ENCODE measurements at regions not wholly inside any gene's neighbourhood (a gene's known extent, or its start where the extent isn't known, plus 50 kb on each side); places are given as distances from the start of the nearest gene placed in this dataset.

- Histone ChIP-seq H3K4me1 (ENCODE audit: control insufficient read depth in 3 of 3, insufficient read depth in 2 of 3, low read depth in 1 of 3, low read length in 2 of 3) (no peaks in the 10 kb centered on the region), H3K27ac (ENCODE audit: low read depth in 1 of 3, low read length in 2 of 3) (no peak overlapping the region), H3K36me3 (ENCODE audit: control insufficient read depth in 3 of 3, insufficient read depth in 2 of 3, low read depth in 1 of 3, low read length in 3 of 3) (no peaks in the 10 kb centered on the region), H3K9me3 (ENCODE audit: control insufficient read depth in 2 of 2, insufficient read depth in 1 of 2, low read depth in 1 of 2, low read length in 1 of 2) (peaks cover 0 to 6% of the 10 kb centered on the region in 2 donors), H3K27me3 (ENCODE audit: control insufficient read depth in 3 of 3, insufficient read depth in 3 of 3, low read length in 3 of 3) (no peaks in the 10 kb centered on the region), H3K4me3 (ENCODE audit: low read depth in 1 of 3, low read length in 3 of 3) (no peak overlapping the region)
- 81 to 93% (median 83%) methylated on average over 1 of the region's 1 CpG for WGBS, 3 donors
- DNase-seq (no peak), FAIRE-seq (no peak)
These were observed 680.8 kb downstream of the LIG4 start for GRCh38 chr13:107534548-107534947.

GRCh38 chr13:107531816-107532215, 683.5 kb downstream of the LIG4 start:
- Histone ChIP-seq H3K4me1 (ENCODE audit: control insufficient read depth in 3 of 3, insufficient read depth in 2 of 3, low read depth in 1 of 3, low read length in 2 of 3) (no peaks in the 10 kb centered on the region), H3K27ac (ENCODE audit: low read depth in 1 of 3, low read length in 2 of 3) (no peak overlapping the region), H3K36me3 (ENCODE audit: control insufficient read depth in 3 of 3, insufficient read depth in 2 of 3, low read depth in 1 of 3, low read length in 3 of 3) (no peaks in the 10 kb centered on the region), H3K4me3 (ENCODE audit: low read depth in 1 of 3, low read length in 3 of 3) (no peak overlapping the region), H3K27me3 (ENCODE audit: control insufficient read depth in 3 of 3, insufficient read depth in 3 of 3, low read length in 3 of 3) (no peaks in the 10 kb centered on the region), H3K9me3 (ENCODE audit: control insufficient read depth in 2 of 2, insufficient read depth in 1 of 2, low read depth in 1 of 2, low read length in 1 of 2) (no peaks in the 10 kb centered on the region)
- FAIRE-seq (no peak), DNase-seq (no peak)
- WGBS, 3 donors, result 74 to 86% (median 79%) methylated on average over 2 of the region's 2 CpGs

- Histone ChIP-seq H3K9me3 (ENCODE audit: control insufficient read depth in 2 of 2, insufficient read depth in 1 of 2, low read depth in 1 of 2, low read length in 1 of 2) (no peaks in the 10 kb centered on the region), H3K4me3 (ENCODE audit: low read depth in 1 of 3, low read length in 3 of 3) (no peak overlapping the region), H3K4me1 (ENCODE audit: control insufficient read depth in 3 of 3, insufficient read depth in 2 of 3, low read depth in 1 of 3, low read length in 2 of 3) (no peaks in the 10 kb centered on the region), H3K27me3 (ENCODE audit: control insufficient read depth in 3 of 3, insufficient read depth in 3 of 3, low read length in 3 of 3) (no peaks in the 10 kb centered on the region), H3K27ac (ENCODE audit: low read depth in 1 of 3, low read length in 2 of 3) (no peak overlapping the region), H3K36me3 (ENCODE audit: control insufficient read depth in 3 of 3, insufficient read depth in 2 of 3, low read depth in 1 of 3, low read length in 3 of 3) (no peaks in the 10 kb centered on the region)
- no peak for FAIRE-seq
- no peak for DNase-seq
- 38 to 69% (median 49%) methylated on average over 3 of the region's 3 CpGs for WGBS, 3 donors
These were observed 684.2 kb downstream of the LIG4 start for GRCh38 chr13:107531180-107531579.

- 59 to 66% (median 60%) methylated on average over 4 of the region's 4 CpGs for WGBS, 3 donors
- H3K36me3 ChIP-seq (ENCODE audit: control insufficient read depth in 3 of 3, insufficient read depth in 2 of 3, low read depth in 1 of 3, low read length in 3 of 3), result no peaks in the 10 kb centered on the region
- FAIRE-seq, result no peak
- no peaks in the 10 kb centered on the region for H3K9me3 ChIP-seq (ENCODE audit: control insufficient read depth in 2 of 2, insufficient read depth in 1 of 2, low read depth in 1 of 2, low read length in 1 of 2)
- H3K4me3 ChIP-seq (ENCODE audit: low read depth in 1 of 3, low read length in 3 of 3), result no peak overlapping the region
- no peaks in the 10 kb centered on the region for H3K27me3 ChIP-seq (ENCODE audit: control insufficient read depth in 3 of 3, insufficient read depth in 3 of 3, low read length in 3 of 3)
- no peaks in the 10 kb centered on the region for H3K4me1 ChIP-seq (ENCODE audit: control insufficient read depth in 3 of 3, insufficient read depth in 2 of 3, low read depth in 1 of 3, low read length in 2 of 3)
- no peak for DNase-seq
- H3K27ac ChIP-seq (ENCODE audit: low read depth in 1 of 3, low read length in 2 of 3), result no peak overlapping the region
These were observed 686.3 kb downstream of the LIG4 start for GRCh38 chr13:107529035-107529434.

GRCh38 chr13:107518780-107519179, 696.6 kb downstream of the LIG4 start:
- WGBS, 3 donors, result 89 to 90% (median 90%) methylated on average over 4 of the region's 4 CpGs
- FAIRE-seq, result no peak

GRCh38 chr13:107518292-107518691, 697.0 kb downstream of the LIG4 start:
- DNase-seq, result no peak
- H3K4me1 ChIP-seq (ENCODE audit: control insufficient read depth in 3 of 3, insufficient read depth in 2 of 3, low read depth in 1 of 3, low read length in 2 of 3), result no peaks in the 10 kb centered on the region
- H3K27ac ChIP-seq (ENCODE audit: low read depth in 1 of 3, low read length in 2 of 3), result no peak overlapping the region
- H3K4me3 ChIP-seq (ENCODE audit: low read depth in 1 of 3, low read length in 3 of 3), result no peak overlapping the region
- H3K9me3 ChIP-seq (ENCODE audit: control insufficient read depth in 2 of 2, insufficient read depth in 1 of 2, low read depth in 1 of 2, low read length in 1 of 2), result no peaks in the 10 kb centered on the region
- 50 to 61% (median 56%) methylated on average over 3 of the region's 3 CpGs for WGBS, 3 donors
- no peaks in the 10 kb centered on the region for H3K36me3 ChIP-seq (ENCODE audit: control insufficient read depth in 3 of 3, insufficient read depth in 2 of 3, low read depth in 1 of 3, low read length in 3 of 3)
- H3K27me3 ChIP-seq (ENCODE audit: control insufficient read depth in 3 of 3, insufficient read depth in 3 of 3, low read length in 3 of 3), result no peaks in the 10 kb centered on the region
- FAIRE-seq, result no peak

More at GRCh38 chr13:107518780-107519179, 696.6 kb downstream of the LIG4 start:
- H3K4me3 ChIP-seq (ENCODE audit: low read depth in 1 of 3, low read length in 3 of 3), result no peak overlapping the region
- H3K27ac ChIP-seq (ENCODE audit: low read depth in 1 of 3, low read length in 2 of 3), result no peak overlapping the region
- no peaks in the 10 kb centered on the region for H3K36me3 ChIP-seq (ENCODE audit: control insufficient read depth in 3 of 3, insufficient read depth in 2 of 3, low read depth in 1 of 3, low read length in 3 of 3)
- no peaks in the 10 kb centered on the region for H3K4me1 ChIP-seq (ENCODE audit: control insufficient read depth in 3 of 3, insufficient read depth in 2 of 3, low read depth in 1 of 3, low read length in 2 of 3)
- no peaks in the 10 kb centered on the region for H3K27me3 ChIP-seq (ENCODE audit: control insufficient read depth in 3 of 3, insufficient read depth in 3 of 3, low read length in 3 of 3)
- H3K9me3 ChIP-seq (ENCODE audit: control insufficient read depth in 2 of 2, insufficient read depth in 1 of 2, low read depth in 1 of 2, low read length in 1 of 2), result no peaks in the 10 kb centered on the region
- no peak for DNase-seq

- H3K9me3 ChIP-seq (ENCODE audit: control insufficient read depth in 2 of 2, insufficient read depth in 1 of 2, low read depth in 1 of 2, low read length in 1 of 2), result no peaks in the 10 kb centered on the region
- H3K4me3 ChIP-seq (ENCODE audit: low read depth in 1 of 3, low read length in 3 of 3), result no peak overlapping the region
- WGBS, 3 donors, result 73 to 83% (median 82%) methylated on average over 4 of the region's 4 CpGs
- no peaks in the 10 kb centered on the region for H3K4me1 ChIP-seq (ENCODE audit: control insufficient read depth in 3 of 3, insufficient read depth in 2 of 3, low read depth in 1 of 3, low read length in 2 of 3)
- H3K27me3 ChIP-seq (ENCODE audit: control insufficient read depth in 3 of 3, insufficient read depth in 3 of 3, low read length in 3 of 3), result no peaks in the 10 kb centered on the region
- H3K27ac ChIP-seq (ENCODE audit: low read depth in 1 of 3, low read length in 2 of 3), result no peak overlapping the region
- no peaks in the 10 kb centered on the region for H3K36me3 ChIP-seq (ENCODE audit: control insufficient read depth in 3 of 3, insufficient read depth in 2 of 3, low read depth in 1 of 3, low read length in 3 of 3)
- FAIRE-seq (no peak), DNase-seq (no peak)
These were observed 698.8 kb downstream of the LIG4 start for GRCh38 chr13:107516517-107516916.

GRCh38 chr13:107512551-107512950, 702.8 kb downstream of the LIG4 start:
- H3K9me3 ChIP-seq (ENCODE audit: control insufficient read depth in 2 of 2, insufficient read depth in 1 of 2, low read depth in 1 of 2, low read length in 1 of 2), result no peaks in the 10 kb centered on the region
- no peaks in the 10 kb centered on the region for H3K4me1 ChIP-seq (ENCODE audit: control insufficient read depth in 3 of 3, insufficient read depth in 2 of 3, low read depth in 1 of 3, low read length in 2 of 3)
- no peaks in the 10 kb centered on the region for H3K36me3 ChIP-seq (ENCODE audit: control insufficient read depth in 3 of 3, insufficient read depth in 2 of 3, low read depth in 1 of 3, low read length in 3 of 3)
- FAIRE-seq (no peak), DNase-seq (no peak)
- no peaks in the 10 kb centered on the region for H3K27me3 ChIP-seq (ENCODE audit: control insufficient read depth in 3 of 3, insufficient read depth in 3 of 3, low read length in 3 of 3)
- WGBS, 3 donors, result 82 to 90% (median 87%) methylated on average over 6 of the region's 6 CpGs
- no peak overlapping the region for H3K4me3 ChIP-seq (ENCODE audit: low read depth in 1 of 3, low read length in 3 of 3)
- no peak overlapping the region for H3K27ac ChIP-seq (ENCODE audit: low read depth in 1 of 3, low read length in 2 of 3)

GRCh38 chr13:107497661-107498060, 717.7 kb downstream of the LIG4 start:
- 39 to 60% (median 43%) methylated on average over 5 of the region's 5 CpGs for WGBS, 3 donors

More at GRCh38 chr13:107497661-107498060, 717.7 kb downstream of the LIG4 start:
- Histone ChIP-seq H3K36me3 (ENCODE audit: control insufficient read depth in 3 of 3, insufficient read depth in 2 of 3, low read depth in 1 of 3, low read length in 3 of 3) (no peaks in the 10 kb centered on the region), H3K9me3 (ENCODE audit: control insufficient read depth in 2 of 2, insufficient read depth in 1 of 2, low read depth in 1 of 2, low read length in 1 of 2) (no peaks in the 10 kb centered on the region), H3K27ac (ENCODE audit: low read depth in 1 of 3, low read length in 2 of 3) (no peak overlapping the region), H3K4me3 (ENCODE audit: low read depth in 1 of 3, low read length in 3 of 3) (no peak overlapping the region), H3K27me3 (ENCODE audit: control insufficient read depth in 3 of 3, insufficient read depth in 3 of 3, low read length in 3 of 3) (no peaks in the 10 kb centered on the region), H3K4me1 (ENCODE audit: control insufficient read depth in 3 of 3, insufficient read depth in 2 of 3, low read depth in 1 of 3, low read length in 2 of 3) (no peaks in the 10 kb centered on the region)
- DNase-seq (no peak), FAIRE-seq (no peak)
